Progenitor cell of endocrine pancreas (in vitro differentiated cells): ENCODE measurements at regions not wholly inside any gene's neighbourhood (a gene's known extent, or its start where the extent isn't known, plus 50 kb on each side); places are given as distances from the start of the nearest gene placed in this dataset.

Experiments used
- DNase-seq: peaks from one replicate; pipeline ENCODE4 v3.0.0; 2021; ENCODE audit warnings: low spot score; ENCODE audit not compliant: unreplicated experiment
- H3K27ac Mint-ChIP-seq: 2 replicates; pipeline ENCODE4 v1.8.0; 2021; ENCODE audit warnings: mild to moderate bottlenecking, moderate library complexity, mixed read lengths
- H3K27me3 Mint-ChIP-seq: 2 replicates; pipeline ENCODE4 v1.8.0; 2021; ENCODE audit warnings: mixed read lengths
- H3K36me3 Mint-ChIP-seq: 2 replicates; pipeline ENCODE4 v1.8.0; 2022; ENCODE audit warnings: mixed read lengths; ENCODE audit not compliant: insufficient read depth
- H3K4me1 Mint-ChIP-seq: 2 replicates; pipeline ENCODE4 v1.8.0; 2021; ENCODE audit warnings: low read depth, mixed read lengths
- H3K4me3 Mint-ChIP-seq: 2 replicates; pipeline ENCODE4 v1.8.0; 2021; ENCODE audit warnings: low read depth, mild to moderate bottlenecking, moderate library complexity, mixed read lengths
- H3K9me3 Mint-ChIP-seq: 2 replicates; pipeline ENCODE4 v1.8.0; 2021; ENCODE audit warnings: low read depth, mixed read lengths
- TF ChIP-seq, protein P1 (sequence below): fragments of 200-600 bp; sonication (generic); IDR thresholded peaks from one replicate; pipeline ENCODE4 v1.5.0; 2021; ENCODE audit warnings: antibody characterized with exemption, mild to moderate bottlenecking; ENCODE audit not compliant: unreplicated experiment

DNA sequence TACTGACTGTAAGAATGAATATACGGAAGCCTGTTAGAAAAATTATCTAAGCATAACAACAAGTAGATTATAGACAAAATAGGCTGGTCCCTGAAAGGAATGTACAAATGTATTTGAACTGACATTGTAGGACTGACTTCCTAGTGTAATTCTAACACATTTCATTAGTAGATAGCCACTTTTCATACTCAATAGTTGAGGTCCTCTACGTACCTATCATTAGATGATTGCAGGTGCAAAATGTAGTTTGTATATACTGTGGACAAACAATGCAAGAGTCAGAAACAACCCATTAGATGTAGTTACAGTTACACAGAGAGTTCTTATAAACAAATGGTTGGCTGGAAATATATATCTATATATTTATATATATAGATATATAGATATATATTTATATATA is 402.3 kb upstream of the SLITRK6 start:
- H3K27me3 Mint-ChIP-seq: no peaks in the 10 kb centered on the region
- no peak overlapping the region for H3K4me3 Mint-ChIP-seq
- no peaks in the 10 kb centered on the region for H3K36me3 Mint-ChIP-seq
- TF ChIP-seq, protein P1, sequence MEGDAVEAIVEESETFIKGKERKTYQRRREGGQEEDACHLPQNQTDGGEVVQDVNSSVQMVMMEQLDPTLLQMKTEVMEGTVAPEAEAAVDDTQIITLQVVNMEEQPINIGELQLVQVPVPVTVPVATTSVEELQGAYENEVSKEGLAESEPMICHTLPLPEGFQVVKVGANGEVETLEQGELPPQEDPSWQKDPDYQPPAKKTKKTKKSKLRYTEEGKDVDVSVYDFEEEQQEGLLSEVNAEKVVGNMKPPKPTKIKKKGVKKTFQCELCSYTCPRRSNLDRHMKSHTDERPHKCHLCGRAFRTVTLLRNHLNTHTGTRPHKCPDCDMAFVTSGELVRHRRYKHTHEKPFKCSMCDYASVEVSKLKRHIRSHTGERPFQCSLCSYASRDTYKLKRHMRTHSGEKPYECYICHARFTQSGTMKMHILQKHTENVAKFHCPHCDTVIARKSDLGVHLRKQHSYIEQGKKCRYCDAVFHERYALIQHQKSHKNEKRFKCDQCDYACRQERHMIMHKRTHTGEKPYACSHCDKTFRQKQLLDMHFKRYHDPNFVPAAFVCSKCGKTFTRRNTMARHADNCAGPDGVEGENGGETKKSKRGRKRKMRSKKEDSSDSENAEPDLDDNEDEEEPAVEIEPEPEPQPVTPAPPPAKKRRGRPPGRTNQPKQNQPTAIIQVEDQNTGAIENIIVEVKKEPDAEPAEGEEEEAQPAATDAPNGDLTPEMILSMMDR: no peak
- H3K4me1 Mint-ChIP-seq: no peaks in the 10 kb centered on the region
- no peak overlapping the region for H3K27ac Mint-ChIP-seq
- H3K9me3 Mint-ChIP-seq: no peaks in the 10 kb centered on the region
- no peak for DNase-seq

DNA sequence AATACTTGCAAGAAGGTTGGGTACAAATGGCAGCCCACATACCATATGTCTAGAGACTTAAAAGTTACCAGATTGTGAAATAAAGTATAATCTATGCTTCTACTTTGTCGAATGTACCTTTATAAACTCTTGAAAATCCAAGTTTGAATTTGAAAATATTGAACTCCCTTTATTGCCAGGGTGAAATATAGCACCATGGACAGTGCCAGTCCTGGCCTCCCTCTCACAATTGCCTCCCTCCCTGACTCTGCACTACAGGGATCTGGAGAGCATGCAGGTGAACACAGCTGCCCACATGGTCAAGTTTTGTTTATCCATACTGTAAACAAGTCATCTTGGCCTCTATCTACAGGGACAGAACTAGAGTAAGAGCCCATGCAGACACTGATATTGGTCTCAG is 394.1 kb upstream of the SLITRK6 start:
- no peaks in the 10 kb centered on the region for H3K27me3 Mint-ChIP-seq
- no peak overlapping the region for H3K4me3 Mint-ChIP-seq
- H3K9me3 Mint-ChIP-seq: no peaks in the 10 kb centered on the region
- H3K36me3 Mint-ChIP-seq: no peaks in the 10 kb centered on the region
- peak; percentile 14 for DNase-seq
- TF ChIP-seq, protein P1: no peak
- H3K27ac Mint-ChIP-seq: no peak overlapping the region
- H3K4me1 Mint-ChIP-seq: no peaks in the 10 kb centered on the region

DNA sequence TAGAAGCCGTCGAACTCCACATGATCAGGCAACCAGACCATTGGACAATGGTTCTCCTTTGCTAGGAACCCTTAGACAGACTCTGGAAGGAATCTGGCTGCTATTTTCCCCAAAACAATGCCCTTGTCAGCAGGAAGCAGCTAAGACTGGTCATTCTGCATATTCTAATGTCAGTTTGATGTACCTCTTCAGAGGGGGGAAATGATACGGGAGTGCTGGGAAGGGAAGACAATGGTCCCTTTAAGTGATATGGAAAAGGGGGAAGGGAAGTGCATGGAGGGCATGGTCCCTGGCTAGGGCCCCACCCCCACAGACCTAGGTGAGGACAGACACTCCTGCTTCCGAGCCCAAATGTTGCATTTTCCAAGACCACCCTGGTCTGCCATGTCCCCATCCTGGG is 389.0 kb upstream of the SLITRK6 start:
- H3K4me1 Mint-ChIP-seq: no peaks in the 10 kb centered on the region
- no peak for DNase-seq
- no peaks in the 10 kb centered on the region for H3K36me3 Mint-ChIP-seq
- H3K4me3 Mint-ChIP-seq: no peak overlapping the region
- no peak overlapping the region for H3K27ac Mint-ChIP-seq
- no peaks in the 10 kb centered on the region for H3K27me3 Mint-ChIP-seq
- TF ChIP-seq, protein P1: no peak
- H3K9me3 Mint-ChIP-seq: no peaks in the 10 kb centered on the region

DNA sequence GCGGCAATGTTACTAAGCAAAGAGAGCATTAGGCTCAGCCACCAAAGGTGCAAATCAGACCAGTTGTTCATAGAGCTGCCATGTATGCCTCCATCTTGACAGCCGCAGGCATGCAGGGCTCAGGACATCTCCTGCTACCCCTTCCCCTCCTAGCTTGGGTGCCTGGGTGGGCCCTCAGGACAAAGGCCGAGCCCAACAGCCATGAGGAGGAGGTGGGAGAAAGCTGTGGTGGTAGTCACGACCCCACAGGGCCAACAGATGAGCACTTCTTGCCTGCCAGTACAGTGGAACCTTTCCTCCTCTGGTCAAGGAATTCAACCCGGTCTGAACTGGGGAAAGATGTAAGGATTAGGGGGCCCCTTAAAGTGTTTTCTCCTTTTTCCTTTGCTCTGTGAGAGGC is 386.4 kb upstream of the SLITRK6 start:
- H3K4me3 Mint-ChIP-seq: no peak overlapping the region
- H3K27ac Mint-ChIP-seq: no peak overlapping the region
- H3K36me3 Mint-ChIP-seq: no peaks in the 10 kb centered on the region
- TF ChIP-seq, protein P1: no peak
- no peaks in the 10 kb centered on the region for H3K27me3 Mint-ChIP-seq
- no peaks in the 10 kb centered on the region for H3K4me1 Mint-ChIP-seq
- H3K9me3 Mint-ChIP-seq: no peaks in the 10 kb centered on the region
- no peak for DNase-seq

DNA sequence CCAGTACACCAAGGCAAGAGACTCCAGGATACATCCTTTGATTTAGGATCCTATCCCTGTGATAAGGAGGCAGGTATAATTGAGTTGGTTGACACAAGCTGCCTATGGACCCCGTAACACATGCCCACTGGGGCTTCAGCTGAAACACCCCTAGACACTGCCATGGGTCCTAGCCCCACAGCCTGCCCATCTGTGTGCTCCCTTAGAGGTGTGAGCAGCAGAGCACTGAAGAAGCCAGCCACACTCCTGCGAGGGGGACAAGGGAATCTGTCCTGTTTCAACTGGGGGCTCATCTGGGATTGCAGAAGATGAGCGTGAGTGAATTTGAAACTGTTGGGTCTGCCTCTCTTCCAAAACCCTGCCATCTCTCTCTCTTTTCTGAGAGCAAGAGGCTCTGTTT is 385.9 kb upstream of the SLITRK6 start:
- TF ChIP-seq, protein P1: no peak
- Mint-ChIP-seq H3K4me1 (no peaks in the 10 kb centered on the region), H3K4me3 (no peak overlapping the region), H3K36me3 (no peaks in the 10 kb centered on the region), H3K27ac (no peak overlapping the region), H3K9me3 (no peaks in the 10 kb centered on the region), H3K27me3 (no peaks in the 10 kb centered on the region)
- DNase-seq: no peak
